ENCODE measurements at regions not wholly inside any gene's neighbourhood (a gene's known extent, or its start where the extent isn't known, plus 50 kb on each side); places are given as distances from the start of the nearest gene placed in this dataset.

DNA sequence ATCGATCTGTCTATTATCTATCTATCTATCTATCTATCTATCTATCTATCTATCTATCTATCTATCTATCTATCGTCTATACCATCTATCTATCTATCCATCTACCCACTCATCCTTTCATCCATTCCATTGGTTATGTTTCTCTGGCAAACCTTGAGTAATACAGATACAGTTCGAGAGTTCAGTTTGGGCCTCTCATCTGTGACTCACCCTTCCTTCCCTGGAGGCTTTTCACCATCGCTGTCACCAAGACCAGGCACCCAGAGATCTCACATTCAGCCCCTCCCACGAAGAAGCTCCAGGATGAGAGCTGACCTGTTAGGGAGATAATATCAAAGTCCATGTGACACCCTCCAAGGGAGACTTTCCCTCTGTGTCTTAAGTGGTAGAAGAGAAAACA lies 164.1 kb upstream of the CELF4 start (continued):
- TF ChIP-seq, protein P1, sequence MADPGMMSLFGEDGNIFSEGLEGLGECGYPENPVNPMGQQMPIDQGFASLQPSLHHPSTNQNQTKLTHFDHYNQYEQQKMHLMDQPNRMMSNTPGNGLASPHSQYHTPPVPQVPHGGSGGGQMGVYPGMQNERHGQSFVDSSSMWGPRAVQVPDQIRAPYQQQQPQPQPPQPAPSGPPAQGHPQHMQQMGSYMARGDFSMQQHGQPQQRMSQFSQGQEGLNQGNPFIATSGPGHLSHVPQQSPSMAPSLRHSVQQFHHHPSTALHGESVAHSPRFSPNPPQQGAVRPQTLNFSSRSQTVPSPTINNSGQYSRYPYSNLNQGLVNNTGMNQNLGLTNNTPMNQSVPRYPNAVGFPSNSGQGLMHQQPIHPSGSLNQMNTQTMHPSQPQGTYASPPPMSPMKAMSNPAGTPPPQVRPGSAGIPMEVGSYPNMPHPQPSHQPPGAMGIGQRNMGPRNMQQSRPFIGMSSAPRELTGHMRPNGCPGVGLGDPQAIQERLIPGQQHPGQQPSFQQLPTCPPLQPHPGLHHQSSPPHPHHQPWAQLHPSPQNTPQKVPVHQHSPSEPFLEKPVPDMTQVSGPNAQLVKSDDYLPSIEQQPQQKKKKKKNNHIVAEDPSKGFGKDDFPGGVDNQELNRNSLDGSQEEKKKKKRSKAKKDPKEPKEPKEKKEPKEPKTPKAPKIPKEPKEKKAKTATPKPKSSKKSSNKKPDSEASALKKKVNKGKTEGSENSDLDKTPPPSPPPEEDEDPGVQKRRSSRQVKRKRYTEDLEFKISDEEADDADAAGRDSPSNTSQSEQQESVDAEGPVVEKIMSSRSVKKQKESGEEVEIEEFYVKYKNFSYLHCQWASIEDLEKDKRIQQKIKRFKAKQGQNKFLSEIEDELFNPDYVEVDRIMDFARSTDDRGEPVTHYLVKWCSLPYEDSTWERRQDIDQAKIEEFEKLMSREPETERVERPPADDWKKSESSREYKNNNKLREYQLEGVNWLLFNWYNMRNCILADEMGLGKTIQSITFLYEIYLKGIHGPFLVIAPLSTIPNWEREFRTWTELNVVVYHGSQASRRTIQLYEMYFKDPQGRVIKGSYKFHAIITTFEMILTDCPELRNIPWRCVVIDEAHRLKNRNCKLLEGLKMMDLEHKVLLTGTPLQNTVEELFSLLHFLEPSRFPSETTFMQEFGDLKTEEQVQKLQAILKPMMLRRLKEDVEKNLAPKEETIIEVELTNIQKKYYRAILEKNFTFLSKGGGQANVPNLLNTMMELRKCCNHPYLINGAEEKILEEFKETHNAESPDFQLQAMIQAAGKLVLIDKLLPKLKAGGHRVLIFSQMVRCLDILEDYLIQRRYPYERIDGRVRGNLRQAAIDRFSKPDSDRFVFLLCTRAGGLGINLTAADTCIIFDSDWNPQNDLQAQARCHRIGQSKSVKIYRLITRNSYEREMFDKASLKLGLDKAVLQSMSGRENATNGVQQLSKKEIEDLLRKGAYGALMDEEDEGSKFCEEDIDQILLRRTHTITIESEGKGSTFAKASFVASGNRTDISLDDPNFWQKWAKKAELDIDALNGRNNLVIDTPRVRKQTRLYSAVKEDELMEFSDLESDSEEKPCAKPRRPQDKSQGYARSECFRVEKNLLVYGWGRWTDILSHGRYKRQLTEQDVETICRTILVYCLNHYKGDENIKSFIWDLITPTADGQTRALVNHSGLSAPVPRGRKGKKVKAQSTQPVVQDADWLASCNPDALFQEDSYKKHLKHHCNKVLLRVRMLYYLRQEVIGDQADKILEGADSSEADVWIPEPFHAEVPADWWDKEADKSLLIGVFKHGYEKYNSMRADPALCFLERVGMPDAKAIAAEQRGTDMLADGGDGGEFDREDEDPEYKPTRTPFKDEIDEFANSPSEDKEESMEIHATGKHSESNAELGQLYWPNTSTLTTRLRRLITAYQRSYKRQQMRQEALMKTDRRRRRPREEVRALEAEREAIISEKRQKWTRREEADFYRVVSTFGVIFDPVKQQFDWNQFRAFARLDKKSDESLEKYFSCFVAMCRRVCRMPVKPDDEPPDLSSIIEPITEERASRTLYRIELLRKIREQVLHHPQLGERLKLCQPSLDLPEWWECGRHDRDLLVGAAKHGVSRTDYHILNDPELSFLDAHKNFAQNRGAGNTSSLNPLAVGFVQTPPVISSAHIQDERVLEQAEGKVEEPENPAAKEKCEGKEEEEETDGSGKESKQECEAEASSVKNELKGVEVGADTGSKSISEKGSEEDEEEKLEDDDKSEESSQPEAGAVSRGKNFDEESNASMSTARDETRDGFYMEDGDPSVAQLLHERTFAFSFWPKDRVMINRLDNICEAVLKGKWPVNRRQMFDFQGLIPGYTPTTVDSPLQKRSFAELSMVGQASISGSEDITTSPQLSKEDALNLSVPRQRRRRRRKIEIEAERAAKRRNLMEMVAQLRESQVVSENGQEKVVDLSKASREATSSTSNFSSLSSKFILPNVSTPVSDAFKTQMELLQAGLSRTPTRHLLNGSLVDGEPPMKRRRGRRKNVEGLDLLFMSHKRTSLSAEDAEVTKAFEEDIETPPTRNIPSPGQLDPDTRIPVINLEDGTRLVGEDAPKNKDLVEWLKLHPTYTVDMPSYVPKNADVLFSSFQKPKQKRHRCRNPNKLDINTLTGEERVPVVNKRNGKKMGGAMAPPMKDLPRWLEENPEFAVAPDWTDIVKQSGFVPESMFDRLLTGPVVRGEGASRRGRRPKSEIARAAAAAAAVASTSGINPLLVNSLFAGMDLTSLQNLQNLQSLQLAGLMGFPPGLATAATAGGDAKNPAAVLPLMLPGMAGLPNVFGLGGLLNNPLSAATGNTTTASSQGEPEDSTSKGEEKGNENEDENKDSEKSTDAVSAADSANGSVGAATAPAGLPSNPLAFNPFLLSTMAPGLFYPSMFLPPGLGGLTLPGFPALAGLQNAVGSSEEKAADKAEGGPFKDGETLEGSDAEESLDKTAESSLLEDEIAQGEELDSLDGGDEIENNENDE (IDR thresholded peaks at IDR 0.05; ENCODE audit: insufficient replicate concordance, low read length): no peak
- no peak for TF ChIP-seq SIN3A (conservative IDR thresholded peaks at IDR 0.05 in 1 of 2, IDR thresholded peaks at IDR 0.05 in 1 of 2; ENCODE audit: low read depth in 1 of 2, low read length in 2 of 2)
- TF ChIP-seq MAFK (IDR thresholded peaks at IDR 0.05; ENCODE audit: low read depth, low read length): no peak
- TF ChIP-seq GTF2F1 (IDR thresholded peaks at IDR 0.05; ENCODE audit: borderline replicate concordance, low read depth, low read length): no peak
- TF ChIP-seq BRCA1 (IDR thresholded peaks at IDR 0.05; ENCODE audit: low read depth, low read length): no peak
- no peak for TF ChIP-seq ZNF274 (IDR thresholded peaks at IDR 0.05; ENCODE audit: borderline replicate concordance, extremely low read depth, low read length)
- TF ChIP-seq BCL11A (IDR thresholded peaks at IDR 0.05; ENCODE audit: low read depth in 2 of 2, low read length in 2 of 2): no peak
- no peak for TF ChIP-seq NANOG (IDR thresholded peaks at IDR 0.05; ENCODE audit: insufficient read depth, low read depth, low read length, poor library complexity, severe bottlenecking)

Data from H1 (cell line).